ENCODE measurements at regions not wholly inside any gene's neighbourhood (a gene's known extent, or its start where the extent isn't known, plus 50 kb on each side); places are given as distances from the start of the nearest gene placed in this dataset.

- TF ChIP-seq, protein P1, sequence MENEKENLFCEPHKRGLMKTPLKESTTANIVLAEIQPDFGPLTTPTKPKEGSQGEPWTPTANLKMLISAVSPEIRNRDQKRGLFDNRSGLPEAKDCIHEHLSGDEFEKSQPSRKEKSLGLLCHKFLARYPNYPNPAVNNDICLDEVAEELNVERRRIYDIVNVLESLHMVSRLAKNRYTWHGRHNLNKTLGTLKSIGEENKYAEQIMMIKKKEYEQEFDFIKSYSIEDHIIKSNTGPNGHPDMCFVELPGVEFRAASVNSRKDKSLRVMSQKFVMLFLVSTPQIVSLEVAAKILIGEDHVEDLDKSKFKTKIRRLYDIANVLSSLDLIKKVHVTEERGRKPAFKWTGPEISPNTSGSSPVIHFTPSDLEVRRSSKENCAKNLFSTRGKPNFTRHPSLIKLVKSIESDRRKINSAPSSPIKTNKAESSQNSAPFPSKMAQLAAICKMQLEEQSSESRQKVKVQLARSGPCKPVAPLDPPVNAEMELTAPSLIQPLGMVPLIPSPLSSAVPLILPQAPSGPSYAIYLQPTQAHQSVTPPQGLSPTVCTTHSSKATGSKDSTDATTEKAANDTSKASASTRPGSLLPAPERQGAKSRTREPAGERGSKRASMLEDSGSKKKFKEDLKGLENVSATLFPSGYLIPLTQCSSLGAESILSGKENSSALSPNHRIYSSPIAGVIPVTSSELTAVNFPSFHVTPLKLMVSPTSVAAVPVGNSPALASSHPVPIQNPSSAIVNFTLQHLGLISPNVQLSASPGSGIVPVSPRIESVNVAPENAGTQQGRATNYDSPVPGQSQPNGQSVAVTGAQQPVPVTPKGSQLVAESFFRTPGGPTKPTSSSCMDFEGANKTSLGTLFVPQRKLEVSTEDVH (IDR thresholded peaks at IDR 0.05; ENCODE audit: low read depth, partially characterized antibody): no peak
- no peak for TF ChIP-seq FOXK2 (IDR thresholded peaks at IDR 0.05)
These were observed 459.3 kb downstream of the MATN1 start (continued) for GRCh38 chr1:30263888-30264671.

DNA sequence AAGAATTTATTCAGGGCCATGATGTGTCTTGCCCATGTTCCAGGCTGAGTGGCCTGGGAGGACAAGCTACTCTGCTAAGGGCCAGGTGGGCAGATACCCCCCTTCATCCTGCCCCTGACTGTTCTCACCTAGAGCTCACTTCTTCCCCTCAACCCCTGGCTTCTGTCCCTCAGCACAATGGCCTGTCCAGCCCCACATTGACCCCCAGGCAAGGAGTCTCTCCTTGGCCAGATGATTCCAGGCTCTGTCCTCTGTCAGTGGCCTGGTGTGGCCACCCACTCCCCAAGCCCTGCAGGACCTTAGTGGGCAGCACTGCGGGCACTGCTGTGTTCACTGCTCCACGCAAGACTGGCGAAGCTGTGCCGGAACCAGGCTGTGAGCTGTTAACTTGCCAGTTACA lies 460.0 kb downstream of the MATN1 start:
- Histone ChIP-seq H3K36me3 (ENCODE audit: control insufficient read depth in 2 of 2, insufficient read depth in 2 of 2, low read length in 1 of 2) (no peaks in the 10 kb centered on the region), H2AFZ (ENCODE audit: control insufficient read depth, low read depth, low read length) (no peak overlapping the region), H3K4me3 (no peak overlapping the region), H3K4me1 (ENCODE audit: control insufficient read depth, insufficient read depth, low read length) (no peaks in the 10 kb centered on the region), H3K4me2 (ENCODE audit: control insufficient read depth, insufficient read depth) (no peak overlapping the region), H4K20me1 (ENCODE audit: control insufficient read depth, insufficient read depth) (no peaks in the 10 kb centered on the region), H3K79me2 (ENCODE audit: control insufficient read depth, insufficient read depth, low read length) (no peaks in the 10 kb centered on the region), H3K27ac (ENCODE audit: control insufficient read depth, insufficient read depth) (no peak overlapping the region), H3K9me3 (replicated peaks; ENCODE audit: control insufficient read depth, insufficient read depth, low read length) (no peaks in the 10 kb centered on the region), H3K27me3 (replicated peaks in 1 of 2; ENCODE audit: control insufficient read depth in 2 of 2, insufficient read depth in 2 of 2, low read length in 1 of 2) (peaks cover 0 to 1% of the 10 kb centered on the region in 2 experiments; a peak in 3 of 4 replicates), H3K9ac (ENCODE audit: control insufficient read depth, insufficient read depth, low read length) (no peak overlapping the region)
- DNase-seq (ENCODE audit: low read depth, low spot score) (no peak), ATAC-seq (no peak), FAIRE-seq (no peak)
- ChIA-PET RAD21 (ENCODE audit: unreplicated experiment) (no interaction called here), POLR2A (no interaction called here), SMC1A (ENCODE audit: uncharacterized antibody, unreplicated experiment) (no interaction called here), CTCF (no interaction called here)
- BruUV-seq (replicated peaks): no TSS peak
- 35% methylated on average over 4 of the region's 4 CpGs for WGBS (ENCODE audit: insufficient coverage, insufficient replicate concordance, low lambda C conversion rate, missing lambda C conversion rate)
- no peak for TF ChIP-seq NFYA (IDR thresholded peaks at IDR 0.05; ENCODE audit: borderline replicate concordance, low read depth, low read length)
- TF ChIP-seq PAX8 (IDR thresholded peaks at IDR 0.05): no peak
- in situ Hi-C loops (cut with MboI): no loop called here
- intact Hi-C loops (cut with micrococcal nuclease; ENCODE audit: unreplicated experiment): no loop called here
